ENCODE measurements at regions not wholly inside any gene's neighbourhood (a gene's known extent, or its start where the extent isn't known, plus 50 kb on each side); places are given as distances from the start of the nearest gene placed in this dataset.

GRCh38 chr13:112256716-112257494 lies 119.2 kb upstream of the SPACA7 start:
- no peak for TF ChIP-seq CTCF (IDR thresholded peaks at IDR 0.05 in 4 of 5, conservative IDR thresholded peaks at IDR 0.05 in 1 of 5)
- no peak for TF ChIP-seq POLR2A (IDR thresholded peaks at IDR 0.05)
